CD4-positive, alpha-beta T cell treated with Interleukin-4 for 1 hour (primary cell): ENCODE measurements at regions not wholly inside any gene's neighbourhood (a gene's known extent, or its start where the extent isn't known, plus 50 kb on each side); places are given as distances from the start of the nearest gene placed in this dataset.

Experiments
- DNase-seq, 2 donors: peaks; one replicate each; pipeline ENCODE4 v3.0.0-alpha.2; 2020 to 2022

- DNase-seq: no peak
These were observed 66.1 kb upstream of the TBCA start for GRCh38 chr5:77842243-77842642.

GRCh38 chr5:77841616-77842015, 65.5 kb upstream of the TBCA start:
- DNase-seq: no peak

- no peak for DNase-seq
These were observed 64.8 kb upstream of the TBCA start for GRCh38 chr5:77840930-77841329.

GRCh38 chr5:77839691-77840090, 63.6 kb upstream of the TBCA start:
- DNase-seq: no peak

GRCh38 chr5:77832938-77833337, 56.8 kb upstream of the TBCA start:
- DNase-seq: no peak

- no peak for DNase-seq
These were observed 56.1 kb upstream of the TBCA start for GRCh38 chr5:77832166-77832770.

GRCh38 chr5:77828445-77828844, 52.3 kb upstream of the TBCA start:
- DNase-seq: no peak
